GM21723 (cell line): ENCODE measurements at regions not wholly inside any gene's neighbourhood (a gene's known extent, or its start where the extent isn't known, plus 50 kb on each side); places are given as distances from the start of the nearest gene placed in this dataset.

Experiments used
- ATAC-seq: cut with Tn5 transposase; IDR thresholded peaks from one replicate; pipeline ENCODE4 v1.9.1; 2021; ENCODE audit warnings: mild to moderate bottlenecking, moderate library complexity; ENCODE audit not compliant: unreplicated experiment

DNA sequence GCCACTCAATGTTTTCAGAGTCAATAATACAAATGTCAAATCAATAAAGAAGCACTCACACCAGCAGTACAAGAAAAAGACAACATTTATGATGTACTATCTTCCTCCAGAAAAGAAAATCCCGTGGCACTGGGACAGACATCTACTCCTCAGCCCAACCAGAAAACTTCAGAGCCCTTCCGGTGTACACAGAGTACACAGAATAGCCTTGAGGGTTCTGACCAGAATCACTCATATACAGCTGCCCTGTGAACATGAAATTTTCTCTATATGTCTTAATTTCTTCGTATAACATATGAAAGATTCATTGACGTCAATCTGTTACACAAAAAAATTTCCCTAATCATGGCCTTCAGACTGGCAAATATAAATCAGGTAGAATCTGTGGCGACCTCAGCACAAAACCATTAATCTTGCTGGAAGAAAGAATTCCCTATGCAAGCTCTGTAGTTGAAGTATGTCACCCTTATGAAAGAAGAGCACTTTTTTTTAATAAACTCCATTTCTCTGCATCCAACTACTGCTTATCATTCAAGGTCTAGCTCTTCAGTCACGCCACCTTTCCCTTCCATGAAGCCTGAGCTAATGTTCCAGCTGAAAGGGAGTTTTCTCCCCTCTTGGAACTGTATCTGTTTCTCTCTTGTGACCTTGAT is 53.8 kb upstream of the PLAAT1 start:
- no peak for ATAC-seq

DNA sequence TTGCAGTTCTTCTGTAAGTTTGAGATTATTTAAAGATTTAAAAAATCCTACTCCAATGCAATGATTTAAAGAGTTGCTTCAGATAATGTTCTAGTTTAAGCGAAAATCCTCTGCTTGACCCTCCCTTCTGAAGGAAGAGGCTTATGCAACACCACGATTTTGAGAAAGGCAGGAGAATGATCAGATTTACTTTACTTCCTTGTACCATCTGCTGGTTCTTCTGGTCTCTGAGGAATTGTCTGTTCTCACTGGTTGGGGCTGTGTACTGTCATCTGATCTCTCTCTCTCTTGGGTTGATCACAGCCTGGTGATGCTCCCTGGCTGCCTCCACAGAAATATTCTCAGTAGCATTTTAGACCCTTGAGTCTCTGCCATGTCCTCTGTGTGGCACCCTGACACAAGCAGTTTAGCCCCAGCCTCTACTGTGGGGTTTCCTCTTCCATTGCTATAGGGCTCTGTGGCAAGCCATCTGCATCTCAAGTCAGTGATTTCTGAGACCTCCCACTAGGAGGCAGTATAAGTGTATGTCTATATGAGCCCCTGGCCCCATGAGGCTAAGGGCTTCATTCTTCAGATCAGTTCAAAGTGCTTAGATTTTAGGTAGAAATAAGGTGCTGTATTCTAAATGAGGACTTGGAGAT is 50.8 kb upstream of the PLAAT1 start:
- no peak for ATAC-seq
